HG02970 (cell line): ENCODE measurements at regions not wholly inside any gene's neighbourhood (a gene's known extent, or its start where the extent isn't known, plus 50 kb on each side); places are given as distances from the start of the nearest gene placed in this dataset.
"Not testable (repeated sequence)": the region's sequence is repeated elsewhere in the genome, so short reads cannot be mapped to it uniquely, and the experiment has no call there.

Experiments
- ATAC-seq: cut with Tn5 transposase; IDR thresholded peaks from one replicate; pipeline ENCODE4 v1.9.1; 2021; ENCODE audit warnings: mild to moderate bottlenecking, moderate library complexity, moderate number of reproducible peaks; ENCODE audit not compliant: unreplicated experiment, low FRiP score

DNA sequence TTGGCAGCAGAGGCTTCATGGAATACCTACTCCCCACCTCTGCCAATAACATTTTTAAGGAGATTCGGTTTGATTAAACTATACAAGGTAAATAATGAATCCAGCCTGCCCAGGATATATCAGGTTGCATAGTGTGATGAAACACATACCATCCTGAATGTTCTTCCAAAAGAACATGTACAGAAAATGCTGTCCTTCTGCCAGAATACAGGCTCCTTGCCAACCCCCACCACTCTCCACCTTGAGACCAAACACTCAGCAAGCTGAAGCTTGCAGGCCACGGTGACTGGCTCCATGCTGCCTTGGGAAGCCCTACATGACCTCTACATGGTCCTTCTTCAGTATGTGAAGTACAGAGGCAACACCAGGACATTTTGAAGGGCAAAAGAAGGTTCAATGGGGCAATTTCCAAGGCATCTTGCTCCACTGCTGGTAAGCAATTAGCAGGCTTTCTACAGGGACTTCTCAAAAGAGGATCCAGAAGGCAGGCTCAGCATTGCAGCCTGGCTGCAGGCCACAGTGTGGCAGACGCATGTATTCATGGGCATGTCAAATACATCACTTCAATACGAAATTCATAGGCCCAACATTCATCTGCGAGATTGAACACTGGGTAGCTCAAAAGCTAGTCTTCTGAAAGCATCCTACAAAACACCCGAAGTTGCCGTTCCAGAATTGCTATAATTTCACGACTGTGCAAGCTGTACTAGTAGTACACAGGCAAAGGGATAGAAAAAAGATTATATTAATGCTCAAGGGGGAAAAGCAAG is 62.4 kb upstream of the SERP2 start:
- no peak for ATAC-seq

DNA sequence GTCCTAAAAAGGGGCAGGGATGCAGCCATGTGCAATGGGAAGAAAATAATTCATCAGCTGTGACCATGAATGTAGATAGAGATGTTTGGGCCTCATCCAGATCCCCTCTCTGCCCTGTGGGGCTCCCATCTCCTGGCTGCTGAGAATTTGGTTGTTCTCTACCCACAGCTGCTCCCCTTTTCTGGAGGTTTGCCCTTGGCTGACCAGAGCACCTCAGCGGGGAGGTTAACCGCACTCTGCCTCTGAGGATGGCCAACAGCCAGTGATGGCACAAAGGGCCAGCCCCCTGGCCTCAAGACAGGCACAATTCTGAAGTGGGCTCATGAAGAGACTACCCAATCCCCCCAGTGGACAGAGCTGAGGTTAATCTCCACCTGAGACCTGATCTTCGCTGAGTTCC is 61.5 kb upstream of the SERP2 start:
- ATAC-seq: no peak

DNA sequence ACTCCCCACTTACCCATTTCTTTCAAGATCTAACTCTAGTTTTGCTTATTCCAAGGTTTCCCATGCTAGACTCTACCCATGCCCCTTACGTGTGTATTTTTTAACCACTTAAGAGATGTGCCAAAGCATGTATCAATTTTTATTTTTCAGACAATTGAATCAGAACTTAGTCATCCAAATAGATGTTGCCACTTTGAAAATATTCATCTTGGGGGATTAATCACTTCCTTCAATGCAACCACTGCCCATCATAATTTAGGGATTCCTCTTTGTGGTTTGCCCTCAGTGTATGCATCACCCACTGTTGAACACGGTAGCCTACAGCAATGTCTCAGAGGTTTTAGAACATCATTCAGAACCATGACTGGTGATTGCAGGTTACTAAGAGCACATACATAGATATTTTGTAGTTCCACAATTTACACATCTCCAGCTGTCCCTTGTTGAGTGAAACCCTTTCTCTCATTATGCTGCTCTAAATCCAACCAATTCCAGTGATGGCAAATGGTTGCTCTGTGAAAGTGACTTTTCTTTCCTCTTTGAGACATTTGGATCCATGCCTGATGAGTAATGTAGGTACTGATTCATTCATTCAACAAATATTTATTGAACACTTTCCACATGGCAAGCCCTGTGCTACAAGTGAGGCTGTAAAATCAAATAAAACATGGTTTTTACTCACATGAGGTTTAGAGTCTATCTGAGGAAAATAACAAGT is 60.6 kb upstream of the SERP2 start:
- ATAC-seq: no peak

DNA sequence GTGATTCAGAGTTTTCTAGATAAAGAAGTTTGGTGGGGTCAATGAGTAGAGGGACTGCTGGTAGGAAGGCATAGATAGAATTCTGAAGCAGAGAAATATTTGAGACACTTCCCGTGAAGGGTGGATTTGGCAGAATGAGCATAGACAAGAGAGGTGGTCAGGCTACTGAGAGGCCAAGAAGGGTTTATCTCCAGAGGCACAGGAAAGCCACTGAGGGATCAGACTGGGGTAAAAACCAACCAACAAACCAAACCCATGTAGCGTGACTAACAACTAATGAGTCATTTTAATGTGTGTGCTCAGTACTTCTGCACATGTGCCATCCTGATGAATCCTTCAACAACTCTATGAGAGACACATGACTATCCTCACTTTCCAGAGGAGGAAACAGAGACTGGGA is 60.0 kb upstream of the SERP2 start:
- no peak for ATAC-seq

DNA sequence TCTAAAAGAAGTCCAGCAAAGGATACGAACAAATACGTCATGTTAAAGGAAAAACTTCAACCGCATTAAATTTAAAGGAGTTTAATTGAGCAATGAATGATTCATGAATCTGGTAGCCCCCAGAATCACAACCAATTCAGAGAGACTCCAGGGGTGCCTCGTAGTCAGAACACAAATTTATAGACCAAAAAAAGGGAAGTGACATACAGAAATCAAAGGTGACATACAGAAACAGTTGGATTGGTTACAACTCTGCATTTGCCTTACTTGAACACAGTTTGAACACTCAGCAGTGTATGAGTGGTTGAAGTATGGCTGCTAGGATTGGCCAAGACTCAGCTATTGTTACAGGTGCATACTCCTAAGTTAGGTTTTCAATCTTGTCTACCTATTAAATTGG is 59.5 kb upstream of the SERP2 start:
- not testable (repeated sequence) for ATAC-seq

DNA sequence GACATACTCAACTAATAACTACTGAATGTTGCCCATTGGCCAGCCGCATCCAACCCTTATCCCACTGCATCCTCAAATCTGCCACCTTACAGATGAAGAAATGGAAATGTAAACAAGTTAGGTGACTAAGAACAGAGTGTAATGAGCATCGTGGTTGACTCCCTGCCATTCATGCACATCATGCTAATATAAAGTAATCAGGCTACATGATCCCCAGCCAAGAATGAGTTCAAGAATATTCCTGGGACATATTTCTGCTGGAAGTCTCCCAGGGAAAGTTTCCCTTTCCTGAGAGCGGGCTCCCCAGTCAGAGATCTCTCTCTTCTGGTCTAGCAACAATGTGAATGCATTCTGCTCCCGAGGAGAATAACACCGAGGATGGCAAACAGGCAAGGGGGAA is 55.9 kb upstream of the SERP2 start:
- no peak for ATAC-seq

DNA sequence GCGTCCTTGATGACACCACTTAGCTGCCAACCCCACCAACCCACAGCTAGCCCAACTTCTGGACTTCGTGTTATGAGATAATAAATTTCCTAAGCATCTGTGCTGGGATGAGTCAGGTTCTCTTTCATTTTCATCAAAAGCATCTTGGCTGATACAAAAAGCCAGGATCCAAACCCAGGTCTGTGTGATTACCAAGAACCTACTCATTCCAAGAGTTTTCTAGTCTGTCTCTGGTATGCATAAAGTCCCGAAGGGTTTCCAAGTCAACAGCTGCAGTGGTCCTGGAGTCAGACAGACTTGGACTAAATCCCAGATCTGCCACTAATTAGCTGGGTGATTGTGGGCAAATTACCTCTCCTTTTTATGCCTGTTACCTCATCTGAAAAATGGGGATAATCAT is 55.5 kb upstream of the SERP2 start:
- ATAC-seq: no peak

DNA sequence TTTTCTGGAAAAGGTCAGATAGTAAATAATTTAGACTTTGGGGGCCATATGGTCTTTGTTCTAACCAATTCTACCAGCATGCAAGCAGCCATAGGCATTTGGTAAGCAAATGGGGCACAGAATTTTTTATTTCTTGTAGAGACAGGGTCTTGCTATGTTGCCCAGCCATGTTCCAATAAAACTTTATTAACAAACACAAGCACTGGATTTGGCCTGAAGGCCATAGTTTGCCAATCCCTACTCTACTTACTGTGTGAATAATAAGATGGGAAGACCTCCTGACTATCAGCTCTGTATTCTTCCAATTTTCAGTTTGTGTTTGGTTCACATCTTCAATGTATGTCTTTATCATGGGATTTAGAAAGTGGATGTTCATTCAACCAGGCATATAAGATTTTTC is 53.0 kb upstream of the SERP2 start:
- ATAC-seq: no peak

DNA sequence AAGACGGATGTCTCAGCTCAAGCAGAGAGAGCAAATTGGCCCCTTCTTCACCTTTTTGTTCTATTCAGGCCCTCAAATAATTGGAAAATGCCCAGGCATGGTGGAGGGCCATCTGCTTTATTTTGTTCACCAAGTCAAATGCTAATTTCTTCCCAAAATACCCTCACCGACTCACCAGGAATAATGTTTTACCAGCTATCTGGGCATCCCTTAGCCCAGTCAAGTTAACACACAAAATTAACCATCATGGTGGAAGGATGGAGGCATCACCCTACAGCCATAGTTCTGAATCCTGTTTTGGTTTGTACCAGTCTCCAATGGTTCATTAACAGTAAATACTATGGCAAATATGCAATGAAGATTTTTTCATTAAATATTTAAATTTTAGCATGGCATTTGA is 51.7 kb upstream of the SERP2 start:
- no peak for ATAC-seq

DNA sequence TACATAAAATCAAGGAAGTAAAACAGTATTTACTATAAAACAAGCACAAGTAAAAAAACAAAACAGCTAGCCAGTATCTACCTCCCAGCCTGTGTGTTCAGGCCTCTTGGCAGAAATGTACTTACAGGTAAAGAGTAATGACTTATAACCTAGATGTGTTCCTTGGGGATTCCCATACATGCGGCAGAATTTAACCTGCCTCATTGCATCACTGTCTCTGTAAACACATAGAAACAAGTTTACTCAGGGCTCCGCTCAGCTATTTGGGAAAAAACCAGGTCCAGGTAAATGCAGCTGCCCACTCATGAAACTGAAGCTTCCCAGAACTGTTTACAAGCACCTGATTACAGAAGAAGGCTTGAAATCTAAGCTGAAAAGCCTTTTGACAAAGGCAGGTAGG is 50.7 kb upstream of the SERP2 start:
- no peak for ATAC-seq

DNA sequence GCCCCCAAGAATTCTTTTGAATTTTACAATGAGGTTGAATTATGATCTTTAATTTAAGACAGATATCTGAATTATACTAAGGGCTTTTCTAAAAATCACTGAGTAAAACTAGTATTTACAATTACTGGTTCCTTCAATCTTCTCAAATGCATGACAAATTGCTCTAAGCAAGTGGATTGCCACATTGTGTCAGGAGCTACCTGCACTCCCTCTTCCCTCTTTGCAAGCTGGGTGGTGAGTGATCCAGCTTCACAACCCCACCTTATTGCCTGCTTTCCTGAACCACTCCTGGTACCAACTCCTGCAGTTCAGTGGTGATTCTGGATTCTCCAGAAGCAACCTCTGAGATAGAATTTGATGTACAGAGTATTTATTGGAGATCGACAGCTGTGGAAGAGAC is 49.9 kb upstream of the SERP2 start:
- no peak for ATAC-seq
